ENCODE measurements at regions not wholly inside any gene's neighbourhood (a gene's known extent, or its start where the extent isn't known, plus 50 kb on each side); places are given as distances from the start of the nearest gene placed in this dataset.
"Not testable (repeated sequence)": the region's sequence is repeated elsewhere in the genome, so short reads cannot be mapped to it uniquely, and the experiment has no call there.

GRCh38 chr9:138207300-138208179 lies 330.0 kb downstream of the CACNA1B start:
- TF ChIP-seq, protein P1, sequence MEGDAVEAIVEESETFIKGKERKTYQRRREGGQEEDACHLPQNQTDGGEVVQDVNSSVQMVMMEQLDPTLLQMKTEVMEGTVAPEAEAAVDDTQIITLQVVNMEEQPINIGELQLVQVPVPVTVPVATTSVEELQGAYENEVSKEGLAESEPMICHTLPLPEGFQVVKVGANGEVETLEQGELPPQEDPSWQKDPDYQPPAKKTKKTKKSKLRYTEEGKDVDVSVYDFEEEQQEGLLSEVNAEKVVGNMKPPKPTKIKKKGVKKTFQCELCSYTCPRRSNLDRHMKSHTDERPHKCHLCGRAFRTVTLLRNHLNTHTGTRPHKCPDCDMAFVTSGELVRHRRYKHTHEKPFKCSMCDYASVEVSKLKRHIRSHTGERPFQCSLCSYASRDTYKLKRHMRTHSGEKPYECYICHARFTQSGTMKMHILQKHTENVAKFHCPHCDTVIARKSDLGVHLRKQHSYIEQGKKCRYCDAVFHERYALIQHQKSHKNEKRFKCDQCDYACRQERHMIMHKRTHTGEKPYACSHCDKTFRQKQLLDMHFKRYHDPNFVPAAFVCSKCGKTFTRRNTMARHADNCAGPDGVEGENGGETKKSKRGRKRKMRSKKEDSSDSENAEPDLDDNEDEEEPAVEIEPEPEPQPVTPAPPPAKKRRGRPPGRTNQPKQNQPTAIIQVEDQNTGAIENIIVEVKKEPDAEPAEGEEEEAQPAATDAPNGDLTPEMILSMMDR (IDR thresholded peaks at IDR 0.05), result not testable (repeated sequence)
- not testable (repeated sequence) for TF ChIP-seq POLR2A (IDR thresholded peaks at IDR 0.05; ENCODE audit: low read depth); POLR2AphosphoS5 (IDR thresholded peaks at IDR 0.05)

Data from esophagus muscularis mucosa (tissue), 3 donors.